EH (cell line): ENCODE measurements at regions not wholly inside any gene's neighbourhood (a gene's known extent, or its start where the extent isn't known, plus 50 kb on each side); places are given as distances from the start of the nearest gene placed in this dataset.
"Not testable (repeated sequence)": the region's sequence is repeated elsewhere in the genome, so short reads cannot be mapped to it uniquely, and the experiment has no call there.

Experiments
- DNase-seq: peaks from one replicate; pipeline ENCODE4 v3.0.0-alpha.2; 2015; ENCODE audit warnings: low read depth

GRCh38 chr18:104264-104663, 54.1 kb upstream of the USP14 start:
- peak; percentile 59 for DNase-seq

GRCh38 chr18:105161-106053, 53.0 kb upstream of the USP14 start:
- peak; percentile 30 for DNase-seq

- not testable (repeated sequence) for DNase-seq
Measured at GRCh38 chr18:106054-106851, 52.1 kb upstream of the USP14 start.

GRCh38 chr18:106868-107384, 51.4 kb upstream of the USP14 start:
- DNase-seq: not testable (repeated sequence)

- DNase-seq: not testable (repeated sequence)
Measured at GRCh38 chr18:107464-107863, 50.9 kb upstream of the USP14 start.

- not testable (repeated sequence) for DNase-seq
Measured at GRCh38 chr18:107947-108664, 50.3 kb upstream of the USP14 start.
